GM23338 (cell line): ENCODE measurements at regions not wholly inside any gene's neighbourhood (a gene's known extent, or its start where the extent isn't known, plus 50 kb on each side); places are given as distances from the start of the nearest gene placed in this dataset.

Experiments used
- ATAC-seq: fragments of 200-7000 bp; cut with Tn5 transposase; 3 replicates; pipeline ENCODE4 v1.9.1; 2020
- DNase-seq: peaks from one replicate; pipeline ENCODE4 v3.0.0-alpha.2; 2015; ENCODE audit warnings: low spot score
- H2AFZ ChIP-seq: fragments of 200-600 bp; sonication (generic); 2 replicates; pipeline ENCODE4 v1.8.0; 2016; ENCODE audit warnings: antibody characterized with exemption, mild to moderate bottlenecking, moderate library complexity
- H3F3A ChIP-seq: fragments of 200-600 bp; sonication (generic); replicated peaks from 2 replicates; pipeline ENCODE4 v1.8.0; 2017; ENCODE audit warnings: antibody characterized with exemption, mixed run types, low read depth
- H3K27ac ChIP-seq: fragments of 200-600 bp; sonication (generic); 2 replicates; pipeline ENCODE4 v1.6.1; 2016; ENCODE audit warnings: low read depth
- H3K27me3 ChIP-seq: fragments of 200-600 bp; sonication (generic); 2 replicates; pipeline ENCODE4 v1.8.0; 2016; ENCODE audit warnings: mild to moderate bottlenecking, mixed run types, moderate library complexity; ENCODE audit not compliant: insufficient read depth
- H3K36me3 ChIP-seq: fragments of 200-600 bp; sonication (generic); 2 replicates; pipeline ENCODE4 v1.8.0; 2016; ENCODE audit warnings: mild to moderate bottlenecking; ENCODE audit not compliant: insufficient read depth
- H3K4me1 ChIP-seq: fragments of 200-600 bp; sonication (generic); 2 replicates; pipeline ENCODE4 v1.8.0; 2016; ENCODE audit warnings: mild to moderate bottlenecking, moderate library complexity; ENCODE audit not compliant: insufficient read depth
- H3K4me2 ChIP-seq: fragments of 200-600 bp; sonication (generic); 2 replicates; pipeline ENCODE4 v1.7.1; 2017; ENCODE audit warnings: mixed run types
- H3K4me3 ChIP-seq: fragments of 200-600 bp; sonication (generic); 2 replicates; pipeline ENCODE4 v1.6.1; 2016; ENCODE audit warnings: mixed run types
- H3K79me2 ChIP-seq: fragments of 200-600 bp; sonication (generic); replicated peaks from 2 replicates; pipeline ENCODE4 v1.8.0; 2017; ENCODE audit warnings: mild to moderate bottlenecking; ENCODE audit not compliant: insufficient read depth
- H3K9me2 ChIP-seq: fragments of 200-600 bp; sonication (generic); 2 replicates; pipeline ENCODE4 v1.8.0; 2017; ENCODE audit not compliant: insufficient read depth
- H4K20me1 ChIP-seq: fragments of 200-600 bp; sonication (generic); replicated peaks from 2 replicates; pipeline ENCODE4 v1.8.0; 2017; ENCODE audit warnings: mild to moderate bottlenecking; ENCODE audit not compliant: insufficient read depth
- H3K27ac Mint-ChIP-seq: 2 replicates; pipeline ENCODE4 v1.8.0; 2020; ENCODE audit warnings: inconsistent platforms, mild to moderate bottlenecking, moderate library complexity, mixed read lengths
- H3K27me3 Mint-ChIP-seq: 3 replicates; pipeline ENCODE4 v1.8.0; 2022; ENCODE audit warnings: low read depth, mild to moderate bottlenecking, moderate library complexity, mixed read lengths, inconsistent platforms; ENCODE audit not compliant: insufficient read depth, poor library complexity
- H3K36me3 Mint-ChIP-seq: 3 replicates; pipeline ENCODE4 v1.8.0; 2021; ENCODE audit warnings: low read depth, mild to moderate bottlenecking, inconsistent platforms, moderate library complexity, mixed read lengths
- H3K4me1 Mint-ChIP-seq: 3 replicates; pipeline ENCODE4 v1.8.0; 2020; ENCODE audit warnings: mild to moderate bottlenecking, inconsistent platforms, mixed read lengths
- H3K4me3 Mint-ChIP-seq: 3 replicates; pipeline ENCODE4 v1.8.0; 2021; ENCODE audit warnings: moderate library complexity, mild to moderate bottlenecking, inconsistent platforms, mixed read lengths
- H3K9me3 Mint-ChIP-seq: 3 replicates; pipeline ENCODE4 v1.8.0; 2020; ENCODE audit warnings: moderate library complexity, mild to moderate bottlenecking, inconsistent platforms, mixed read lengths
- CREB1 ChIP-seq: fragments of 250-450 bp; sonication (Bioruptor Pico); IDR thresholded peaks from 2 replicates; pipeline ENCODE4 v1.5.0; 2020; ENCODE audit warnings: low read depth, mild to moderate bottlenecking, moderate library complexity
- CTCF ChIP-seq, 2 experiments: fragments of 200-600 bp in 1 of 2; sonication (generic) in 1 of 2; conservative IDR thresholded peaks; 2 replicates each; pipeline versions ENCODE4 v1.5.1 to v1.6.1; 2016 to 2017; ENCODE audit warnings: antibody characterized with exemption in 2 of 2, low read depth in 2 of 2, mild to moderate bottlenecking in 2 of 2, moderate library complexity in 1 of 2
- ETS1 ChIP-seq: IDR thresholded peaks from 2 replicates; pipeline ENCODE4 v1.6.1; 2016; ENCODE audit warnings: antibody characterized with exemption
- EZH2 ChIP-seq: fragments of 200-600 bp; sonication (generic); IDR thresholded peaks from one replicate; pipeline ENCODE4 v1.8.0; 2017; ENCODE audit warnings: antibody characterized with exemption, mild to moderate bottlenecking, low read depth; ENCODE audit not compliant: unreplicated experiment
- EZH2phosphoT487 ChIP-seq: fragments of 200-600 bp; sonication (generic); IDR thresholded peaks from one replicate; pipeline ENCODE4 v1.8.1; 2018; ENCODE audit warnings: antibody characterized with exemption; ENCODE audit not compliant: unreplicated experiment
- JUNB ChIP-seq: IDR thresholded peaks from one replicate; pipeline ENCODE4 v1.6.1; 2016; ENCODE audit warnings: antibody characterized with exemption; ENCODE audit not compliant: unreplicated experiment
- NANOG ChIP-seq: IDR thresholded peaks from 2 replicates; pipeline ENCODE4 v1.6.1; 2016; ENCODE audit warnings: antibody characterized with exemption, borderline replicate concordance
- REST ChIP-seq: IDR thresholded peaks from one replicate; pipeline ENCODE4 v1.6.1; 2018; ENCODE audit warnings: antibody characterized with exemption; ENCODE audit not compliant: unreplicated experiment
- ZNF114 ChIP-seq: fragments of 250-450 bp; sonication (Bioruptor Pico); IDR thresholded peaks from 2 replicates; pipeline ENCODE4 v1.5.0; 2020; ENCODE audit warnings: mild to moderate bottlenecking, moderate library complexity
- ZNF331 ChIP-seq: fragments of 250-450 bp; sonication (Bioruptor Pico); IDR thresholded peaks from 2 replicates; pipeline ENCODE4 v1.5.0; 2020; ENCODE audit warnings: low read depth, mild to moderate bottlenecking, moderate library complexity

- TF ChIP-seq CTCF (conservative IDR thresholded peaks at IDR 0.05; ENCODE audit: low read depth in 2 of 2) (no peak), NANOG (no peak), ZNF114 (CRISPR knock-in tag) (no peak), JUNB (no peak), EZH2 (no peak), EZH2phosphoT487 (no peak), REST (no peak), ETS1 (no peak)
- no peaks in the 10 kb centered on the region for H3K36me3 Mint-ChIP-seq
- peaks cover 25% of the 10 kb centered on the region for H3K4me1 Mint-ChIP-seq
Observed at GRCh38 chr4:67048530-67048929, 496.8 kb downstream of the CENPC start.

GRCh38 chr4:67040315-67040714 is 505.0 kb downstream of the CENPC start:
- ATAC-seq (no peak), DNase-seq (no peak)
- no peak overlapping the region for H3K4me2 ChIP-seq
- no peak overlapping the region for H3K27ac ChIP-seq
- peaks cover 5% of the 10 kb centered on the region; the same call in 1 of the 2 replicates for H3K9me2 ChIP-seq
- H4K20me1 ChIP-seq, result no peaks in the 10 kb centered on the region
- H3K79me2 ChIP-seq, result no peaks in the 10 kb centered on the region
- no peak overlapping the region for H2AFZ ChIP-seq
- H3F3A ChIP-seq, result no peaks in the 10 kb centered on the region
- no peaks in the 10 kb centered on the region for H3K4me1 ChIP-seq
- no peaks in the 10 kb centered on the region for H3K27me3 ChIP-seq
- Mint-ChIP-seq H3K4me3 (no peak overlapping the region), H3K9me3 (no peaks in the 10 kb centered on the region), H3K4me1 (no peaks in the 10 kb centered on the region), H3K36me3 (no peaks in the 10 kb centered on the region), H3K27ac (no peak overlapping the region), H3K27me3 (no peaks in the 10 kb centered on the region)
- no peaks in the 10 kb centered on the region for H3K36me3 ChIP-seq
- no peak overlapping the region for H3K4me3 ChIP-seq
- TF ChIP-seq NANOG (no peak), EZH2 (no peak), CREB1 (no peak), ZNF114 (CRISPR knock-in tag) (no peak), JUNB (no peak), REST (no peak), ZNF331 (CRISPR knock-in tag) (no peak), CTCF (conservative IDR thresholded peaks at IDR 0.05; ENCODE audit: low read depth in 2 of 2) (no peak)

More at GRCh38 chr4:67048530-67048929, 496.8 kb downstream of the CENPC start:
- Histone ChIP-seq H3K4me3 (no peak overlapping the region), H3K36me3 (no peaks in the 10 kb centered on the region), H3K4me2 (no peak overlapping the region), H4K20me1 (no peaks in the 10 kb centered on the region), H3K9me2 (no peaks in the 10 kb centered on the region), H2AFZ (no peak overlapping the region), H3K27ac (no peak overlapping the region), H3F3A (no peaks in the 10 kb centered on the region), H3K27me3 (no peaks in the 10 kb centered on the region), H3K79me2 (no peaks in the 10 kb centered on the region), H3K4me1 (peaks cover 10% of the 10 kb centered on the region)
- ATAC-seq, result no peak
- H3K9me3 Mint-ChIP-seq, result no peaks in the 10 kb centered on the region
- no peaks in the 10 kb centered on the region for H3K27me3 Mint-ChIP-seq
- H3K27ac Mint-ChIP-seq, result no peak overlapping the region
- H3K4me3 Mint-ChIP-seq, result no peak overlapping the region
- no peak for DNase-seq
